ENCODE measurements at regions not wholly inside any gene's neighbourhood (a gene's known extent, or its start where the extent isn't known, plus 50 kb on each side); places are given as distances from the start of the nearest gene placed in this dataset.

GRCh38 chr1:30336550-30337323 is 386.6 kb downstream of the MATN1 start:
- H3K4me3 ChIP-seq (ENCODE audit: insufficient read depth, low read depth, low read length) = no peak overlapping the region
- H3K36me3 ChIP-seq (replicated peaks; ENCODE audit: control insufficient read depth, insufficient read depth, low read length) = no peaks in the 10 kb centered on the region
- no peaks in the 10 kb centered on the region for H3K27me3 ChIP-seq (ENCODE audit: control insufficient read depth, insufficient read depth, low read length)
- DNase-seq = no peak

DNA sequence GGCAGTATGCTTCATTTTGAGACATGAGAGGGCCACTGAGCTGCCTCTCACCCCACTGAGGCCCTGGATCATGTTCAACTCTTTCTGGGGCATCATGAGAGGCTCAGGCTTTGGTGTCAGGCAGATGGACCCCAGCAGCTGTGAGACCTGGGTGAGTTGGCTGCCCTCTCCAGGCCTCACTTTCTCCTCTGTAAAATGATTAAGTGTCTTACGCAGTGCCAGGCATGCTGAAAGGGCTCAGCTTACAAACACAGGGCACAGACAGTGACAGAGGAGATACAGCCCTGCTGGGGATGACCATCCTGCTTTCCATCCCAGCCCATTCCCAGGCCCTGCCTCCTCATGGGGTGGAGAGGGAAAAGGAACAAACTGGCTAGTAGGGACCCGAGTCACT is 387.4 kb downstream of the MATN1 start:
- H3K4me3 ChIP-seq (ENCODE audit: insufficient read depth, low read depth, low read length) = no peak overlapping the region
- DNase-seq = no peak
- H3K27me3 ChIP-seq (ENCODE audit: control insufficient read depth, insufficient read depth, low read length) = no peaks in the 10 kb centered on the region
- no peaks in the 10 kb centered on the region for H3K36me3 ChIP-seq (replicated peaks; ENCODE audit: control insufficient read depth, insufficient read depth, low read length)

- no peaks in the 10 kb centered on the region for H3K36me3 ChIP-seq (replicated peaks; ENCODE audit: control insufficient read depth, insufficient read depth, low read length)
- no peaks in the 10 kb centered on the region for H3K27me3 ChIP-seq (ENCODE audit: control insufficient read depth, insufficient read depth, low read length)
- no peak overlapping the region for H3K4me3 ChIP-seq (ENCODE audit: insufficient read depth, low read depth, low read length)
- no peak for DNase-seq
Observed at GRCh38 chr1:30335389-30335996, 387.9 kb downstream of the MATN1 start.

DNA sequence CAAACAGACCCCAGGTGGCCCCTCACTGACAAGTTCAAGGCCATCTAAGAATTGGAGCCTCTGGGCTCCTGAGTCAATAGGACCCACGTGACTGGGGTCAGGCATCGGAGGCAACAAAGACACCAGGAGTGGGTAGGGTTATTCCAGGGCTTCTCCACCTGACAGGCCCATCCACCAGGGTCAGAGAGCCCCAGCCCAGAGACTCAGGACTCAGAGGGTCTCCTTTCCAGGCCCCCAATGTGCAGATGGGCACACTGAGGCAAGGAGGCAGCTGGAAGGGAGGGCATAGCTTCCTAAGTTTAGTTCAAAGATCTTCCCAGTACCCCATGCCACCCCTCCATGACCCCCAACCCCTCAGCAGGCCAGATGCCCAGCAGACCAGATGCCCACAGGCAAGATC is 388.6 kb downstream of the MATN1 start:
- no peak for DNase-seq
- H3K27me3 ChIP-seq (ENCODE audit: control insufficient read depth, insufficient read depth, low read length) = no peaks in the 10 kb centered on the region
- H3K4me3 ChIP-seq (ENCODE audit: insufficient read depth, low read depth, low read length) = no peak overlapping the region
- no peaks in the 10 kb centered on the region for H3K36me3 ChIP-seq (replicated peaks; ENCODE audit: control insufficient read depth, insufficient read depth, low read length)

DNA sequence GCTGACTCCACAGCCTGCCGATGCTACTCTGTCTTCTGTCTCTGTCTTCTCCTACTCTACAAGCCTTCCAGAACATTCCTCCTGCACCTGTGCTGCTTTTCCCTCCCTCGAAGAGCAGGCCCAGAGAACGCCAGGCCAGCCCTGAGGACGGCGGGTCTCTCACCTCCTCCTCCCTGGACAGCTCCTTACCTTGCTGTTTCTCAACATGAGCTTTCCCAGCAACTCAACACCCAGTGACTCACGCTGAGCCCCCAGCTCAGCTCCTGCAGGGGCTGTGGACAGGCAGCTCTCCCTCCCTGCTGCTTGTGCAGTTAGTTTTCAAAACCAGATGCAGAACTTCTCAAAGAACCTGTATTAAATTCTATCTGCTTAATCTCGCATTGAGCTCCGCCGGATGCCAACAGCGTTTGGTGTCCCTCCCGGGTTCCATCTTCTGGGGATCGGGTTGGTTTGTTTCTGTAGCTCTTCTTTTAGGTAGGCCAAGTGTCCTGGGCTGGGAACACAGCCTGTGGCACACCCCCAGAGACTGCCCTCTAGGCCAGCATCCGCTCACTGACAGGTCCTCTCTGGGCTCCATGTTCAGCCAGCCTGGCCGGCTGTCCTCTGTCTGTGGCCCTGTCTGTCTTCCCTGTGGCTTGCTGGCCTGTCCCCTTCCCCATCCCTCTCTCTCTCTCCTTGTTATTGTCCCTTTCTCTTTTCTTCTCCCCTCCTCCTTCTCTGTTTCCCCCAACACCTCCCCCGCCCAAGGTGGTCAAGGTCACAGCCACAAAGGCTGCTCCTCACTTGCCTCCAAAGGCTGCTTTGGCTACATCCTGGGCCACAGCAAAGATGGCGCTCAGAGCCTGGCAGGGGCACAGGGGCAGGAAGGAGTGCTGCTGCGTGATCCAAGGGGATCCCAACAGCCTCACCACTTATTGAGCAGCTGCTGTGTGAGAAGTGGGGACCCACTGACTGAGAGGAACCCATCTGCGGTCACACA is 391.0 kb downstream of the MATN1 start:
- no peaks in the 10 kb centered on the region for H3K36me3 ChIP-seq (replicated peaks; ENCODE audit: control insufficient read depth, insufficient read depth, low read length)
- DNase-seq = no peak
- no peak overlapping the region for H3K4me3 ChIP-seq (ENCODE audit: insufficient read depth, low read depth, low read length)
- no peaks in the 10 kb centered on the region for H3K27me3 ChIP-seq (ENCODE audit: control insufficient read depth, insufficient read depth, low read length)

DNA sequence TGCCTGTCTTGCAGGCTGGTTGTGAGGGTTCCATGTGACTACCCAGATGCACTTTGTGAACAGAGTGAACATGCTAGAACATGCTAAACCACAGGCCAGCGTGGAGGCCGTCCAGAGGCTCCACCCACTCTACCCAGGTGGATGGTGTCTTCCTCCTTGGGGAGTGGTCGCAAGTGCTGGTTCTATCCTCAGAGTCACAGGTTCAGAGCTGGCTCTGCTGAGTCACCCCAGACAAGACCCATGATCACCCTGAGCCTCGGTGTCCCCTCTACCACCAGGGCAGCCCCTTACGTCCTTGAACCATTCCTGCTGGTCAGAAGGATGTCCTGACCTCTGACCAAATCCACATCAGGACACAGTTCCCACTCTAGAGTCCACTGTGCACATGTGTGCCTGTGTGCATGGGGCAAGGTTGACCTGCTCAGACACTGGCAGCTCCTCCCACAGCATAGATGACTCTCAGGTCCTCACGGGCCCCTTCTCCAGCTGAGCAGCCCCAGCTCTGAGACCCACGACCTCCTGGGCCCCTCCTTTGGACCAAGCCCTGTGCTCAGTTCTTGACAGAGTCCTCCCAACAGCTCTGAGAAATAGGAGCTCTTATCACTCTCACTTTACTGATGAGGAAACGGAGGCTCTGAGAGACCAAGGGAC is 391.8 kb downstream of the MATN1 start:
- no peak for DNase-seq
- H3K36me3 ChIP-seq (replicated peaks; ENCODE audit: control insufficient read depth, insufficient read depth, low read length) = no peaks in the 10 kb centered on the region
- H3K4me3 ChIP-seq (ENCODE audit: insufficient read depth, low read depth, low read length) = no peak overlapping the region
- no peaks in the 10 kb centered on the region for H3K27me3 ChIP-seq (ENCODE audit: control insufficient read depth, insufficient read depth, low read length)

GRCh38 chr1:30330644-30331043 is 392.7 kb downstream of the MATN1 start:
- H3K36me3 ChIP-seq (replicated peaks; ENCODE audit: control insufficient read depth, insufficient read depth, low read length) = no peaks in the 10 kb centered on the region
- DNase-seq = no peak
- no peaks in the 10 kb centered on the region for H3K27me3 ChIP-seq (ENCODE audit: control insufficient read depth, insufficient read depth, low read length)
- no peak overlapping the region for H3K4me3 ChIP-seq (ENCODE audit: insufficient read depth, low read depth, low read length)

DNA sequence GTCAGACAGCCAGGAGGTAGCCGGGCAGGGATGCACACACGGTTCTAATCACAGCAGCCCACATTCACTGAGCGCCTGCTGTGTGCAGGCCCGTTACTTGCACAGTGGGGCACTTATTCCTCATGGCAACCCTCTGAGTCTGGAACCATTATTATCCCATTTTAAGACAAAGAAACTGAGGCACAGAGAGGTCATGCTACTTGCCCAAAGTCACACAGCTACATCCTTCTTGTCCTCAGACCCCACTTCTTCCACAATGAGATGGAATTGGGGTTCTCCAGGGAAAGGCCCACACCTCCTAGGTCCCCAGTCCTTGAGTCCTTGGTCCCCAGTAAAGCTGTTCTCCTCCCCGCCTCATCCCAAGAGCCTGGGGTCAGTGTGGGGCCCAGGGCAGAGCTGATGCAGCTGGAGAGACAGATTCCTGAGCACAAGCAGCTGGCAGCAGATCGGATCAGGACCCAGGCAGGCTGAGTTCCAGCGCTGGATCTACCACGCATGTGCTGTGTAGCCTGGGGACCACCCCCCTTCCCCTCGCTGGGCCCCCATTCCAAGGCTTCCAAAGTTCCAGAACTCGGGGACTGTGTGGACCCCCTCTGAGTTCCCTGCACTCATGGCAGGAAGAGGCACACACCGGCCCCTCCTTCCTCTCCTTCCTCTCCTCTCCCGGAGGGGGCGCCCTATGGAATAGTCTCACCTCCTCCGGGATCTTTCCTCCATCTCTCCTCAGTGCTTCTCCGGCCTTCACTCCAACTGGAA is 393.4 kb downstream of the MATN1 start:
- no peaks in the 10 kb centered on the region for H3K36me3 ChIP-seq (replicated peaks; ENCODE audit: control insufficient read depth, insufficient read depth, low read length)
- peak; percentile 83 for DNase-seq
- H3K4me3 ChIP-seq (ENCODE audit: insufficient read depth, low read depth, low read length) = no peak overlapping the region
- no peaks in the 10 kb centered on the region for H3K27me3 ChIP-seq (ENCODE audit: control insufficient read depth, insufficient read depth, low read length)

DNA sequence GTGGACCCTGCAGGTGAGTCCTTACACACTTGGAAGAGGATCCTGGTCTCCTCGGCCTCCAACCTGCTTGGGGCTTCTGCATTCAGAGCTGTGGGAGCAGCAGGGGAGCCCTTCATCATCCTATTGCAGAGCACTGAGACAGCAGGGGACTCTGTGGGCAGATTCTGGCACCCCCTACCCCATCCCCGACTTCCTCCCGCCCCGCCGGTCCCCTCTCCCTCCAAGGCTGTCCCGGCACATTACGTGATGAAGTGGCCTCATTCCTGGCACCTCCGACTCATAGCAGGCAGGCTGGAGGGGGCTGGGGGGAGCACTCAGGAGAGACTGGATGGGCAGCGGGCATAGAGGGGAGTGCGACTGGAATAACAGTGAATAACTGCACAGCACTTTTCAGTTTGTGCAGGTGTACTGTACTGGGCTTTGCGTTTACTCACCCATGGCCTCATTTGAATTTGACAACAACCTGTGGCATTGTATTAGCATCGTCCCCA is 394.1 kb downstream of the MATN1 start:
- Histone ChIP-seq H3K4me3 (ENCODE audit: insufficient read depth, low read depth, low read length) (no peak overlapping the region), H3K36me3 (replicated peaks; ENCODE audit: control insufficient read depth, insufficient read depth, low read length) (no peaks in the 10 kb centered on the region), H3K27me3 (ENCODE audit: control insufficient read depth, insufficient read depth, low read length) (no peaks in the 10 kb centered on the region)
- no peak for DNase-seq

GRCh38 chr1:30328401-30329262 is 394.8 kb downstream of the MATN1 start:
- DNase-seq = peak; percentile 34
- Histone ChIP-seq H3K4me3 (ENCODE audit: insufficient read depth, low read depth, low read length) (no peak overlapping the region), H3K36me3 (replicated peaks; ENCODE audit: control insufficient read depth, insufficient read depth, low read length) (no peaks in the 10 kb centered on the region), H3K27me3 (ENCODE audit: control insufficient read depth, insufficient read depth, low read length) (no peaks in the 10 kb centered on the region)

- Histone ChIP-seq H3K27me3 (ENCODE audit: control insufficient read depth, insufficient read depth, low read length) (no peaks in the 10 kb centered on the region), H3K4me3 (ENCODE audit: insufficient read depth, low read depth, low read length) (no peak overlapping the region), H3K36me3 (replicated peaks; ENCODE audit: control insufficient read depth, insufficient read depth, low read length) (no peaks in the 10 kb centered on the region)
- no peak for DNase-seq
Observed at GRCh38 chr1:30328100-30328370, 395.4 kb downstream of the MATN1 start.

GRCh38 chr1:30327370-30328099 is 395.9 kb downstream of the MATN1 start:
- Histone ChIP-seq H3K36me3 (replicated peaks; ENCODE audit: control insufficient read depth, insufficient read depth, low read length) (no peaks in the 10 kb centered on the region), H3K4me3 (ENCODE audit: insufficient read depth, low read depth, low read length) (no peak overlapping the region), H3K27me3 (ENCODE audit: control insufficient read depth, insufficient read depth, low read length) (no peaks in the 10 kb centered on the region)
- peak; percentile 12 for DNase-seq

- H3K27me3 ChIP-seq (ENCODE audit: control insufficient read depth, insufficient read depth, low read length) = no peaks in the 10 kb centered on the region
- H3K36me3 ChIP-seq (replicated peaks; ENCODE audit: control insufficient read depth, insufficient read depth, low read length) = no peaks in the 10 kb centered on the region
- peak; percentile 18 for DNase-seq
- no peak overlapping the region for H3K4me3 ChIP-seq (ENCODE audit: insufficient read depth, low read depth, low read length)
Observed at GRCh38 chr1:30325999-30326398, 397.4 kb downstream of the MATN1 start.

Data from H7 (cell line).